Stimulated activated CD8-positive, alpha-beta memory T cell treated with anti-CD3 and anti-CD28 coated beads, Interleukin-12 subunit alpha, Interleukin-12 subunit beta, amount 100 ng/mL, for 24 hours (primary cell): ENCODE measurements at regions not wholly inside any gene's neighbourhood (a gene's known extent, or its start where the extent isn't known, plus 50 kb on each side); places are given as distances from the start of the nearest gene placed in this dataset.
"Not testable (repeated sequence)": the region's sequence is repeated elsewhere in the genome, so short reads cannot be mapped to it uniquely, and the experiment has no call there.

Experiments
- DNase-seq: peaks from one replicate; pipeline ENCODE4 v3.0.0-alpha.2; 2020; ENCODE audit errors: extremely low read depth

- DNase-seq = not testable (repeated sequence)
Measured at GRCh38 chr1:206256935-206257334, 53.6 kb downstream of the SRGAP2 start.

- not testable (repeated sequence) for DNase-seq
Measured at GRCh38 chr1:206261473-206261872, 58.1 kb downstream of the SRGAP2 start.

DNA sequence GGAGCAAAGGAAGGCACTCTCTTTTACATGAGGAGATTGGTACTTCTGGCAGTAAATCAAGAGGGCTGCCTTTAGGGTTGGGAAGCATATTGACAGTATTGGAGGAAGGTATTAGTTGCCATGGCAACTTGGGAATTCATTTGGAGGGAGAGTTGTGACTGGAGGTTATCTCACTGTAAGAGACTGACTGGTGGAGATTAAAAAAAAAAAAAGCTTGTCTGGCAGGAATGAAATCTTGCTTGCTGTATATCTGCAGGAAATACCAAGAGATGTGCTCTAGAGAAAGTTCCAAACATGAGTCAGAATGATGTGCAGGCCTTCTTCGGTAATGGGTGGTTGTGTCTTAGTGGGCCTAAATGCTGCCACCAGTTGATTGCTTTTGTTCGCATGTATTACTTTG lies 59.1 kb downstream of the SRGAP2 start:
- DNase-seq = not testable (repeated sequence)

- not testable (repeated sequence) for DNase-seq
Measured at GRCh38 chr1:206264916-206265315, 61.6 kb downstream of the SRGAP2 start.

DNA sequence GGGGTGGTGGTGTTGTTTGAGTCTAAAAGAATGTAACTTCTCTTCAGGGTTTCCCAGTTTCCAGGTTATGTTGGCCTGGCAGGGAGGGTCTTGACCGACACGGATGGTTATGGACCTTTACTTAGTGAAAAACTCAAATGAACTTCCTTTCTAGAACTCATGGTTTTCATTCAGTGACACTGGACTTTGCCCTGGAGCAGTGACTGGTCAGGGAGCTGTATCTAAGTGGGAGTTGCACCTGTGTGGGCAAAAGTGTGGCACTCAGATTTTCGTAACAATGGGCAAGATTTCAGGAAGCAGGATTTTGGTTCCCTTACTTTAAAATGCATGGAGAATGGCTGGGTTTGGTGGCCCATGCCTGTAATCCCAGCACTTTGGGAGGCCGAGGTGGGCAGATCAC lies 67.8 kb downstream of the SRGAP2 start:
- not testable (repeated sequence) for DNase-seq

GRCh38 chr1:206273104-206273503 lies 69.8 kb downstream of the SRGAP2 start:
- DNase-seq = not testable (repeated sequence)

GRCh38 chr1:206276143-206276542 lies 72.8 kb downstream of the SRGAP2 start:
- DNase-seq = not testable (repeated sequence)

DNA sequence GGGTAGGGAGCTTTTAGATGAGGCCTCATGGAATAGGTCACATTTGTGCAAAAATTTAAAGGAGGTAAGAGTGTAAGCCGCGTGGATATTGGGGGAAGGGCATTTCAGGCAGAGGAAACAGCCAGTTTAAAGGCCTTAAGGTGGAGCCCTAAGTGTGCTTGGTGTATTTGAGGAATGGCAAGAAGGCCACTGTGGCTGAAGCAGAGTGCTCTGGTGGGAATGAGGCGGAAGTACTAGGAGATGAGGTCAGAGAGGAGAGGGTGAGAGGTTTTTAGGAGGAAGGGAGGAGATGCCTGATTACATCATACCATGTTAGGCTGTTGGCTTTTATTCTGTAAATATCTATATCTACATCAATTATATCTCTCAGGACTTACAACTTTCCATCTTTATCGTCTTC lies 75.3 kb downstream of the SRGAP2 start:
- DNase-seq = not testable (repeated sequence)

DNA sequence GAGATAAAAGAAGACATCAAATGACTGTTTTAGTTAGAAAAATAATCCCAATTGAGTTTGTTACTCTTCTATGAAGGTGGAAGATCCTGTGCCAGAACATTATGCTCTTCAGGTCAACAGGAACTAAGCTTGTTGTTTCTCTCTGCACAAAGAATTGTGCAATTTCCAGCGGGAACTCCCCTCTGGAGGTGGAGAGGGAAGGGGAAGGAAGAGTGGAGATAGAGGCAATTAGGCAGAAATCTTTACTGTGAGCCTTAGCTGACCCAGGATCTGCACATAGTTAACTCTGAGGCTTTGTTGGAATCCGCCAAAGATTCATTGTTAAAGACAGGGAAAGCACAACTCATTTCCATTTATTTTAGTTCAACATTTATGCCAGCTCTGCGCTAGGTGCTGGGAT lies 77.3 kb downstream of the SRGAP2 start:
- DNase-seq = not testable (repeated sequence)

- not testable (repeated sequence) for DNase-seq
Measured at GRCh38 chr1:206281912-206282654, 78.7 kb downstream of the SRGAP2 start.

- not testable (repeated sequence) for DNase-seq
Measured at GRCh38 chr1:206285024-206285960, 82.0 kb downstream of the SRGAP2 start.

GRCh38 chr1:206287759-206288158 lies 84.4 kb downstream of the SRGAP2 start:
- DNase-seq = not testable (repeated sequence)

DNA sequence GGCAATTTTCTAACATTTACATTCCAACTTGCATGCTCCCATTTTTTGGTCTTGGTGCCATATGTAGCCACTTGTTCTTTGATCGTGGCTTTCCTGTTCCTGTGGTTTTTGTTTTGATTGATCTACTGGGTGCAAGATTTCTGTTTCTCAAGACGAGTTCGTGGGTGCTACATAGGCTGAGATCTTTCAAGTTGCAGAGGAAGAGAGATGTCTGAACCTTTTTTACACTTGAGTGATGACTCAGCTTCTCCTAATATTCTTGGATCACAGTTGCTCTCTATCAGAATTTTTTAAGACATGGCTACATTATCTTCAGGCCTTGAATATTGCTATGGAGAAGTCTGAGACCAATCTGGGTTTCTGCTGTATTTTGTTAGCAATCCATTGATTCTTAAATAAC lies 85.1 kb downstream of the SRGAP2 start:
- DNase-seq = not testable (repeated sequence)

DNA sequence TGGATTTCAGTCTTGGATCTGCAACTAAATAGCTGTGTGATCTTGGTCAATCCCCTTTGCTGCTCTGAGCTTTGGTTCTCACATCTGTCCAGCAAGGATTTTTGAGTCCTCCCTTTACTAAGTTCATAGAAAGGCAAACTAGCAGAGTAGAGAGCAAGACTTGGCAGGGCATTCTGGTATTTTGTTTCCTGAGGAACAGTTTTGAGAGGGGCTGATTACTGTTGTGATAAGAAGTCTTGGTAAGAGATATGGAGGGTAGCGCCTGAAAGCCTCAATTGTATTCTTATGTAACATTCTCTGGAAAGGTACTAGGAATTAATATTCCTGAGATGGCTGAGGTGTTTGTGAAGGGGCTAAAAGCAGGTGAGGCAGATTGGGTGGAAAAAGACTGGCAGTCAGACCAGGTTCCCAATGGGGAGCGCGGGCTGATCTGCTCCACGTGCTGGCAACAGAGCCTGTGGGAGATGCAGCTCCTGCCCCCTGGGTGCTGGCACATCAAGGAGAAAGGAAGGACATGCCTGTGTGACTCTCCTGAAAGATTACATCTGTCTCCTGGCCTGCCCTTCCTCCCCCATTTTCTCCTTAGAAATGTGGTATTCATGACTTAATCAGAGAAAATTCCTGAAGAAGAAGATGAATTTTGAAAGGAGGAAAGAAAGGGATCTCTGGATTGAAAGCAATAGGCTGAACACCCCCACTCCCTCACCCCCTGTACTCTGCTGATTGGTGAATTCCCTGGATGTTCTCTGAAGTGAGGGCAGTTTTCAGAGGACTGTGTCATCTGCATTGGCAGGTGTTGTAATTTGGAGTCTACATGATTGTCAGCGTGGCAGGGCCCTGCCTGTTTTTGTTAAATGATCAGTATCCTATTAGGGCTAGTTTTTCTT lies 94.0 kb downstream of the SRGAP2 start:
- not testable (repeated sequence) for DNase-seq

- not testable (repeated sequence) for DNase-seq
Measured at GRCh38 chr1:206298032-206298392, 94.7 kb downstream of the SRGAP2 start.

GRCh38 chr1:206299181-206299791 lies 95.9 kb downstream of the SRGAP2 start:
- DNase-seq = not testable (repeated sequence)

DNA sequence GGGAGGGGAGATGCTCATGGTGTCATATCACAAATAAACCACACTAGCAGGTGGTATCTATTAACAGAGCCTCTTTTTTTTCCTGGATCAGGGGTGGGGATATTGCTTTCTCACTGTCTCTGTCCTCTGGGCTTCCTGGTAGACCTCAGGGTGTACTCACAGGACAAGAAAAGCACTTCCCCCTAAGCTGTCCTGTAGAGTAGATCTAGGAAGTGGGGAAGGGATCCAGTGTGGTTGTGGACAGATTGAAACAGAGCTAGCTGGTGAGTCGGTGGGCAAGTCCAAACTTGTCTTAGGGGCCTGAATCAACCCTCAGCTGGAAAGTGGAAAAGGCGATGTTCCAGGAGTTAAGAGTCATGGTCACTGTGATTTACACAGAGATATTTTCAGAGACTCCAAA lies 96.6 kb downstream of the SRGAP2 start:
- not testable (repeated sequence) for DNase-seq

- not testable (repeated sequence) for DNase-seq
Measured at GRCh38 chr1:206302056-206302455, 98.7 kb downstream of the SRGAP2 start.

DNA sequence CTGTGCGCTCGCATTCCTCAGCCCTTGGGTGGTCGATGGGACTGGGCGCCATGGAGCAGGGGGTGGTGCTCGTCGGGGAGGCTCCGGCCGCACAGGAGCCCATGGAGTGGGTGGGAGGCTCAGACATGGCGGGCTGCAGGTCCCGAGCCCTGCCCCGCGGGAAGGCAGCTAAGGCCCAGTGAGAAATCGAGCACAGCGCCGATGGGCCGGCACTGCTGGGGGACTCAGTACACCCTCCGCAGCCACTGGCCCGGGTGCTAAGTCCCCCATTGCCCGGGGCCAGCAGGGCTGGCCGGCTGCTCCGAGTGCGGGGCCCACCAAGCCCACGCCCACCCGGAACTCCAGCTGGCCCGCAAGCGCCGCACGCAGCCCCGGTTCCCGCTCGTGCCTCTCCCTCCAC lies 104.1 kb downstream of the SRGAP2 start:
- not testable (repeated sequence) for DNase-seq

DNA sequence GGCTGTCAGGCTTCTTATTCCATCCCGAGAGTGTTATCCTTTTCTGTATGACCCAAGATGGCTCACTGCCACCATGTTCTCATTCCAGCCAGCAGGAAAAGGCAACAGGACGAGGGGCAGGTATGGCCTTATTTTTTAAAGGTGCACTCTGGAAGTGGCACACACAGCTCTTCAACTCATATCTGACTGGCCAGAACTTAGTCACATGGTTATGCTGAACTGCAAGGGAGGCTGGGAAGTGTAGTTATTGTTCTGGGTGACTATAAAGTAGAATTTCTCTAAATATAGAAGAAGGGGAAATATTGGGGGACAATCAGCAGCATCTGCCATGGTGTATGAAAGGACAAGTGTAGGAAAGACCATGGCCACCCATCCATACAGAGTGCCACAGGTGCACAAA lies 107.6 kb downstream of the SRGAP2 start:
- DNase-seq = not testable (repeated sequence)

- not testable (repeated sequence) for DNase-seq
Measured at GRCh38 chr1:206311611-206312273, 108.4 kb downstream of the SRGAP2 start.
